Fibroblast of skin of scalp (primary cell): ENCODE measurements at regions not wholly inside any gene's neighbourhood (a gene's known extent, or its start where the extent isn't known, plus 50 kb on each side); places are given as distances from the start of the nearest gene placed in this dataset.
A peak's percentile ranks its signal among the peaks of the same experiment; 100 is the strongest.
"Not testable (repeated sequence)": the region's sequence is repeated elsewhere in the genome, so short reads cannot be mapped to it uniquely, and the experiment has no call there.

Experiments
- DNase-seq: peaks from one replicate; pipeline ENCODE4 v3.0.0-alpha.2; 2013

GRCh38 chr6:78513856-78514255 is 353.5 kb upstream of the IRAK1BP1 start:
- no peak for DNase-seq

GRCh38 chr6:78515271-78515670 is 352.1 kb upstream of the IRAK1BP1 start:
- no peak for DNase-seq

GRCh38 chr6:78517399-78517798 is 350.0 kb upstream of the IRAK1BP1 start:
- no peak for DNase-seq

GRCh38 chr6:78523622-78524021 is 343.7 kb upstream of the IRAK1BP1 start:
- no peak for DNase-seq

GRCh38 chr6:78525976-78526375 is 341.4 kb upstream of the IRAK1BP1 start:
- DNase-seq: no peak

- DNase-seq: no peak
Measured at GRCh38 chr6:78526432-78526831, 340.9 kb upstream of the IRAK1BP1 start.

- no peak for DNase-seq
Measured at GRCh38 chr6:78528926-78529325, 338.4 kb upstream of the IRAK1BP1 start.

- no peak for DNase-seq
Measured at GRCh38 chr6:78530208-78530607, 337.1 kb upstream of the IRAK1BP1 start.

- DNase-seq: no peak
Measured at GRCh38 chr6:78533426-78533825, 333.9 kb upstream of the IRAK1BP1 start.

- DNase-seq: no peak
Measured at GRCh38 chr6:78533876-78534275, 333.5 kb upstream of the IRAK1BP1 start.

- no peak for DNase-seq
Measured at GRCh38 chr6:78538002-78538401, 329.3 kb upstream of the IRAK1BP1 start.

GRCh38 chr6:78547636-78548035 is 319.7 kb upstream of the IRAK1BP1 start:
- DNase-seq: not testable (repeated sequence)

- DNase-seq: no peak
Measured at GRCh38 chr6:78551361-78551760, 316.0 kb upstream of the IRAK1BP1 start.

- no peak for DNase-seq
Measured at GRCh38 chr6:78552435-78552834, 314.9 kb upstream of the IRAK1BP1 start.

- DNase-seq: no peak
Measured at GRCh38 chr6:78554341-78554740, 313.0 kb upstream of the IRAK1BP1 start.

- no peak for DNase-seq
Measured at GRCh38 chr6:78559056-78559455, 308.3 kb upstream of the IRAK1BP1 start.

- DNase-seq: no peak
Measured at GRCh38 chr6:78561015-78561414, 306.3 kb upstream of the IRAK1BP1 start.

GRCh38 chr6:78565997-78566396 is 301.4 kb upstream of the IRAK1BP1 start:
- DNase-seq: no peak

- DNase-seq: no peak
Measured at GRCh38 chr6:78570044-78570443, 297.3 kb upstream of the IRAK1BP1 start.

GRCh38 chr6:78577585-78577984 is 289.8 kb upstream of the IRAK1BP1 start:
- DNase-seq: no peak

GRCh38 chr6:78578430-78578829 is 288.9 kb upstream of the IRAK1BP1 start:
- no peak for DNase-seq

GRCh38 chr6:78580923-78581322 is 286.4 kb upstream of the IRAK1BP1 start:
- no peak for DNase-seq

GRCh38 chr6:78583079-78583478 is 284.3 kb upstream of the IRAK1BP1 start:
- DNase-seq: no peak

- peak; percentile 23 for DNase-seq
Measured at GRCh38 chr6:78589436-78589835, 277.9 kb upstream of the IRAK1BP1 start.

GRCh38 chr6:78593898-78594667 is 273.3 kb upstream of the IRAK1BP1 start:
- DNase-seq: peak; percentile 24
